Fibroblast of mammary gland (primary cell): ENCODE measurements at regions not wholly inside any gene's neighbourhood (a gene's known extent, or its start where the extent isn't known, plus 50 kb on each side); places are given as distances from the start of the nearest gene placed in this dataset.
"Not testable (repeated sequence)": the region's sequence is repeated elsewhere in the genome, so short reads cannot be mapped to it uniquely, and the experiment has no call there.

Experiments used
- DNase-seq: peaks from one replicate; pipeline ENCODE4 v3.0.0-alpha.2; 2010; ENCODE audit warnings: low read depth
- H3K4me3 ChIP-seq: 2 replicates; pipeline ENCODE4 v1.5.1; 2011; ENCODE audit warnings: low read depth, mild to moderate bottlenecking, low read length, moderate library complexity; ENCODE audit not compliant: control insufficient read depth
- TF ChIP-seq, protein P1 (sequence below): conservative IDR thresholded peaks from 2 replicates; pipeline ENCODE4 v1.5.1; 2011; ENCODE audit warnings: low read depth, low read length, inconsistent platforms; ENCODE audit not compliant: control insufficient read depth, insufficient read depth

DNA sequence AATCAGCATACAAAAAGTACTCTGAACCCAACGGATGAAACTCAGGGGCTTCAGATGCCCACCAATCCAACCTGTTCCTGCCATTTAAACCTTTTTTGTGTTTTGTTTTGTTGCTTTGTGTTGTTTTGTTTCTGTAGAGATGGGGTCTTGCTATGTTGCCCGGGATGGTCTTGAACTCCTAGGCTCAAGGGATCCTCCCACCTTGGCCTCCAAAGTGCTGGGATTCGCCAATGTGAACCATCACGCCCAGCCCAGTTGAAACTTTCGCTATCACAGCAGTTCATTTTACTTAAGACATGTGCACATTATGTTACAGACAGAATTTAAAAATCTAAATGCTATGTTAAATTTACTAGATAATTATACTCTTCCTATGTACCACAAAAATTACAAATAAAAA is 101.6 kb downstream of the SKIDA1 start:
- H3K4me3 ChIP-seq: no peak overlapping the region
- TF ChIP-seq, protein P1, sequence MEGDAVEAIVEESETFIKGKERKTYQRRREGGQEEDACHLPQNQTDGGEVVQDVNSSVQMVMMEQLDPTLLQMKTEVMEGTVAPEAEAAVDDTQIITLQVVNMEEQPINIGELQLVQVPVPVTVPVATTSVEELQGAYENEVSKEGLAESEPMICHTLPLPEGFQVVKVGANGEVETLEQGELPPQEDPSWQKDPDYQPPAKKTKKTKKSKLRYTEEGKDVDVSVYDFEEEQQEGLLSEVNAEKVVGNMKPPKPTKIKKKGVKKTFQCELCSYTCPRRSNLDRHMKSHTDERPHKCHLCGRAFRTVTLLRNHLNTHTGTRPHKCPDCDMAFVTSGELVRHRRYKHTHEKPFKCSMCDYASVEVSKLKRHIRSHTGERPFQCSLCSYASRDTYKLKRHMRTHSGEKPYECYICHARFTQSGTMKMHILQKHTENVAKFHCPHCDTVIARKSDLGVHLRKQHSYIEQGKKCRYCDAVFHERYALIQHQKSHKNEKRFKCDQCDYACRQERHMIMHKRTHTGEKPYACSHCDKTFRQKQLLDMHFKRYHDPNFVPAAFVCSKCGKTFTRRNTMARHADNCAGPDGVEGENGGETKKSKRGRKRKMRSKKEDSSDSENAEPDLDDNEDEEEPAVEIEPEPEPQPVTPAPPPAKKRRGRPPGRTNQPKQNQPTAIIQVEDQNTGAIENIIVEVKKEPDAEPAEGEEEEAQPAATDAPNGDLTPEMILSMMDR: no peak
- DNase-seq: no peak

GRCh38 chr10:21423338-21423737 is 102.1 kb downstream of the SKIDA1 start:
- H3K4me3 ChIP-seq: no peak overlapping the region
- TF ChIP-seq, protein P1: no peak

DNA sequence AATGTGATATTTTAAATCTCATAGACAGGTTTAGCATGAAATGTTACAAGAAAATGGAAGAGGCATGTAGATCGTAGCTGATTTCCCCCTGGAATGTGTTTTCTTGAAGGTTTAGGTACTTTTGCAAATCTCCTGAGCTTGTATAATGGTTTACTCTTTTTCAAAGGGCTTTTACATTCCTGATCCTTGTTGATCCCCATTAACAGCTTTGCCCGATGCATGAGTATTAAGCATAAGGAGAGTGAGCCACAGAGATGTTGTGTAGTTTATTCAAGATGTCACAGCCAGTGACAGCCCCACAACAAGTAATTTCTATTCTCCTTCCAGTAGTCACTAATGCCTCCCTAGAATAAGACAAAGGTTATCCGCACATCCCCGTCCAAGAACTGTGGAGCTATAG is 103.7 kb downstream of the SKIDA1 start:
- TF ChIP-seq, protein P1: no peak
- no peak for DNase-seq
- H3K4me3 ChIP-seq: no peak overlapping the region

More at GRCh38 chr10:21423338-21423737, 102.1 kb downstream of the SKIDA1 start:
- no peak for DNase-seq

DNA sequence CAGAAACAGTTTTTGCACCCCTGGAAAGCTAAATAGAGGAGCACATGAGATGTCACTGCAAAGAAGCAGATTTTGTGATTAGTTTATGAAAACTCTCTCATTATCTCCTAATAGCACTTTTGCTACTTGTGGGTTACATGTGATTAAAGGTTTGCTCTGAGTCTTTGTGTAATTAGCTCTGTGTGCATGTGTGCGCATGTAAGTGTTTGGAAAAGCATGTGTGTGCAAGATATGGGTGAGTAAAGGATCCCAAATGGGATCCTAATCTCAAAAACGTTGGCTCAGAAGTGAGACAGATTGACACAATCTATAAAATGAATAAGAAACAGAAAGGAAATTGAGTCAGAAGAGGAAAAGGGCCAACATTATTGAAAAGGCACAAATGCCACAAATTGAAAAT is 104.5 kb downstream of the SKIDA1 start:
- DNase-seq: no peak
- H3K4me3 ChIP-seq: no peak overlapping the region
- TF ChIP-seq, protein P1: no peak

DNA sequence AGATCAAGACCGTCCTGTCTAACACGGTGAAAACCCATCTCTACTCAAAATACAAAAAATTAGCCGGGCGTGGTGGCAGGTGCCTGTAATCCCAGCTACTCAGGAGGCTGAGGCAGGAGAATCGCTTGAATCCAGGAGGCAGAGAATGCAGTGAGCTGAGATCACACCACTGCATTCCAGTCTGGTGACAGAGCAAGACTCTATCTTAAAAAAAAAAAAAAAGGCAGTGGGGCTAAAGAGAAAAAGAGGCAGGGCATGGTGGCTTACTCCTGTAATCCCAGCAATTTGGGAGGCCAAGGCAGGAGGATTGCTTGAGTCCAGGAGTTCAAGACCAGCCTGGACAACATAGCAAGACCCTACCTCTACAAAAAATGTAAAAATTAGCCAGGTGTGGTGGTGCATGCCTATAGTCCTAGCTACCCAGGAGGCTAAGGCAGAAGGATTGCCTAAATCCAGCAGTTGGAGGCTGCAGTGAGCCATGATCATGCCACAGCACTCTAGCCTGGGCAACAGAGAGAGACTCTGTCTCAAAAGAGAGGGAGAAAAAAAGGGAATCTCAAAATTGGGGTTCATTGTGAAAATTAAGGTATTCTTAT is 106.4 kb downstream of the SKIDA1 start:
- peak; percentile 52 for DNase-seq

GRCh38 chr10:21417172-21417712 is 108.2 kb downstream of the SKIDA1 start:
- TF ChIP-seq, protein P1: no peak
- H3K4me3 ChIP-seq: no peak overlapping the region
- DNase-seq: no peak

More for the DNA sequence above, 106.4 kb downstream of the SKIDA1 start:
- H3K4me3 ChIP-seq: not testable (repeated sequence)

DNA sequence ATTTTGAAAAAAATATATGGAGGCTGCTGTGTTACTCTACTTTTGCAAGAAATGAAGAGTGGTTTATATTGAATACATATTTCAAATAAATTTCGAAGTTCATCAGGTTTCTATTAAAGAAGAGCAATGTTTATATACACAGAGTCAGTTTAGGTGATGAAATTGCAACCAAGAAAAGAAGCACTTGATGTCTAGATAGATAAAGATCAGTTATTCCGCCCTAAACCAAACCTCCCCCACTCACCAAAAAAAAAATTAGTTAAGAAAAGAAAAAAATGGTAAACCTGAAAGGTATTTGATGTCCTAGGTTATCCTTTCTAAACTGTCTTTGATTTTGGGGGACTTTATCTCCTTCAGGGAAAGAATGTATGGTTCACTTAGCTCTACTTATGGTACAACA is 111.8 kb downstream of the SKIDA1 start:
- DNase-seq: no peak
- TF ChIP-seq, protein P1: no peak
- no peak overlapping the region for H3K4me3 ChIP-seq
